K562 (cell line): ENCODE measurements at regions not wholly inside any gene's neighbourhood (a gene's known extent, or its start where the extent isn't known, plus 50 kb on each side); places are given as distances from the start of the nearest gene placed in this dataset.

Experiments
- ATAC-seq: fragments of 200-7000 bp; cut with Tn5 transposase; 3 replicates; pipeline ENCODE4 v1.9.1; 2020; ENCODE audit warnings: moderate library complexity
- BruUV-seq: library from RNA; stranded (reverse); fragments of 400-500 nt; replicated peaks from 2 replicates; lab custom pipeline; 2021; lab: Mats Ljungman, UMichigan
- CTCF ChIA-PET: fragments of 300-600 bp; formaldehyde crosslinking; extraction: SDS; loops from one replicate; lab custom pipeline; 2021; ENCODE audit warnings: low intra/inter-chr PET ratio; lab: Yijun Ruan, JAX
- POLR2A ChIA-PET: fragments of 300-600, 350-650 bp; sonication (Branson Sonifier 250); formaldehyde crosslinking; extraction: SDS; loops from one replicate; lab custom pipeline; 2021; ENCODE audit warnings: antibody characterized with exemption, inconsistent platforms; lab: Yijun Ruan, JAX
- DNase-seq, 4 experiments: peaks; one replicate each; pipeline versions ENCODE4 v3.0.0 to v3.0.0-alpha.2; 2011 to 2018; ENCODE audit warnings: low spot score in 3 of 4, mixed read lengths in 3 of 4; ENCODE audit errors: extremely low read depth in 1 of 4
- FAIRE-seq: peaks from 2 replicates; lab custom pipeline; 2011; peaks lifted over from hg19 to GRCh38; lab: Jason Lieb, UNC
- H2AFZ ChIP-seq: 2 replicates; pipeline ENCODE4 v1.6.0; 2011; ENCODE audit warnings: low read depth, low read length, control low read depth, inconsistent platforms
- H3K27ac ChIP-seq: fragments of 200-600 bp; 3 replicates; pipeline ENCODE4 v1.8.0; 2011; ENCODE audit warnings: low read depth, mild to moderate bottlenecking, control low read depth, inconsistent platforms, low read length, moderate library complexity, mixed read lengths; ENCODE audit errors: extremely low read depth
- H3K27me3 ChIP-seq, 2 experiments: fragments of 300-600 bp in 1 of 2; 2 replicates in 1 of 2; 3 replicates in 1 of 2; pipeline versions ENCODE4 v1.6.0 to v1.8.0; 2011; ENCODE audit warnings: inconsistent platforms in 2 of 2, low read length in 2 of 2, mild to moderate bottlenecking in 1 of 2, mixed read lengths in 1 of 2, moderate library complexity in 1 of 2; ENCODE audit not compliant: control insufficient read depth in 2 of 2, insufficient read depth in 2 of 2
- H3K36me3 ChIP-seq: fragments of 300-600 bp; 3 replicates; pipeline ENCODE4 v1.8.0; 2011; ENCODE audit warnings: mild to moderate bottlenecking, low read length, inconsistent platforms; ENCODE audit not compliant: control insufficient read depth, insufficient read depth
- H3K4me1 ChIP-seq, 2 experiments: fragments of 200-600 bp in 1 of 2; replicated peaks in 1 of 2; 2 replicates in 1 of 2; 3 replicates in 1 of 2; pipeline versions ENCODE4 v1.5.1 to v1.8.0; 2011; ENCODE audit warnings: inconsistent platforms in 2 of 2, low read length in 2 of 2, mild to moderate bottlenecking in 1 of 2, mixed read lengths in 1 of 2, moderate library complexity in 1 of 2; ENCODE audit not compliant: control insufficient read depth in 2 of 2, insufficient read depth in 2 of 2
- H3K4me2 ChIP-seq: 2 replicates; pipeline ENCODE4 v1.6.1; 2011; ENCODE audit warnings: low read length, control low read depth, inconsistent platforms, mixed read lengths; ENCODE audit not compliant: insufficient read depth
- H3K4me3 ChIP-seq: fragments of 200-600 bp; sonication (generic), shearing (Covaris generic); 2 replicates; pipeline ENCODE4 v1.5.1; 2016; ENCODE audit warnings: control low read depth, inconsistent platforms
- H3K79me2 ChIP-seq: fragments of 200-600 bp; 3 replicates; pipeline ENCODE4 v1.8.0; 2011; ENCODE audit warnings: low read length, inconsistent platforms; ENCODE audit not compliant: control insufficient read depth, insufficient read depth
- H3K9ac ChIP-seq, 2 experiments: 2 replicates each; pipeline versions ENCODE4 v1.6.0 to v1.6.1; 2011; ENCODE audit warnings: low read depth in 2 of 2, low read length in 2 of 2, control low read depth in 1 of 2, inconsistent platforms in 1 of 2, mild to moderate bottlenecking in 1 of 2, mixed read lengths in 1 of 2; ENCODE audit not compliant: insufficient read depth in 1 of 2
- H3K9me1 ChIP-seq: one replicate; pipeline ENCODE4 v1.6.0; 2011; ENCODE audit warnings: inconsistent platforms, mild to moderate bottlenecking, low read length, moderate library complexity; ENCODE audit not compliant: control insufficient read depth, insufficient read depth
- H3K9me3 ChIP-seq: replicated peaks from 2 replicates; pipeline ENCODE4 v1.5.1; 2011; ENCODE audit warnings: low read depth, low read length, inconsistent platforms; ENCODE audit not compliant: control insufficient read depth, insufficient read depth
- H4K20me1 ChIP-seq: replicated peaks from 2 replicates; pipeline ENCODE4 v1.6.1; 2011; ENCODE audit warnings: low read length, inconsistent platforms, mixed read lengths; ENCODE audit not compliant: control insufficient read depth, insufficient read depth
- ATF4 ChIP-seq: fragments of 450-650 bp; formaldehyde crosslinking; IDR thresholded peaks from 2 replicates; pipeline ENCODE4 v1.4.0; 2022; ENCODE audit warnings: mild to moderate bottlenecking, moderate library complexity
- CBX8 ChIP-seq: fragments of 200-600 bp; sonication (generic); IDR thresholded peaks from 2 replicates; pipeline ENCODE4 v1.6.1; 2012; ENCODE audit warnings: borderline replicate concordance, mixed run types, low read depth, mild to moderate bottlenecking, moderate library complexity, mixed read lengths, low read length, control low read depth, inconsistent platforms; ENCODE audit not compliant: poor library complexity, severe bottlenecking; ENCODE audit errors: extremely low read depth
- ETV1 ChIP-seq: fragments of 450-650 bp; conservative IDR thresholded peaks from 2 replicates; pipeline ENCODE4 v1.6.1; 2016; ENCODE audit warnings: missing genetic modification characterization, control low read depth, low read depth, missing compliant biosample characterization
- FOS ChIP-seq: IDR thresholded peaks from 3 replicates; pipeline ENCODE4 v1.6.1; 2011; ENCODE audit not compliant: insufficient read length; ENCODE audit errors: extremely low read depth
- FOXP1 ChIP-seq: sonication (generic); formaldehyde crosslinking; IDR thresholded peaks from 2 replicates; pipeline ENCODE4 v1.8.0; 2022; ENCODE audit warnings: mild to moderate bottlenecking, missing genetic modification reagents
- GTF2B ChIP-seq: IDR thresholded peaks from 2 replicates; pipeline ENCODE4 v1.6.1; 2011; ENCODE audit not compliant: insufficient read length; ENCODE audit errors: extremely low read depth
- NR4A1 ChIP-seq, 2 experiments: fragments of 250-450 bp in 1 of 2; fragments of 450-650 bp in 1 of 2; sonication (Bioruptor Pico) in 1 of 2; IDR thresholded peaks; 2 replicates each; pipeline versions ENCODE4 v1.4.0 to v1.6.1; 2016 to 2020; ENCODE audit warnings: mild to moderate bottlenecking in 2 of 2, missing compliant biosample characterization in 1 of 2, missing genetic modification characterization in 1 of 2, moderate library complexity in 1 of 2
- PTRF ChIP-seq: fragments of 450-650 bp; IDR thresholded peaks from 2 replicates; pipeline ENCODE4 v1.6.1; 2016; ENCODE audit warnings: mild to moderate bottlenecking, missing genetic modification characterization, missing compliant biosample characterization
- RERE ChIP-seq: sonication (generic); formaldehyde crosslinking; IDR thresholded peaks from 2 replicates; pipeline ENCODE4 v1.8.0; 2023; ENCODE audit warnings: missing genetic modification reagents, mild to moderate bottlenecking, borderline replicate concordance
- SP1 ChIP-seq: sonication (generic); formaldehyde crosslinking; IDR thresholded peaks from 2 replicates; pipeline ENCODE4 v1.8.1; 2022; ENCODE audit warnings: mild to moderate bottlenecking, missing genetic modification reagents
- TRIM25 ChIP-seq: fragments of 450-650 bp; IDR thresholded peaks from 2 replicates; pipeline ENCODE4 v1.7.0; 2016; ENCODE audit warnings: borderline replicate concordance
- ZNF551 ChIP-seq: fragments of 250-450 bp; sonication (Bioruptor Pico); IDR thresholded peaks from 2 replicates; pipeline ENCODE4 v1.5.0; 2021; ENCODE audit warnings: mild to moderate bottlenecking, moderate library complexity
- ZNF584 ChIP-seq: fragments of 200-800 bp; sonication (Bioruptor generic); IDR thresholded peaks from 2 replicates; pipeline ENCODE4 v1.6.1; 2016; ENCODE audit warnings: low read depth, mild to moderate bottlenecking, missing genetic modification characterization, missing compliant biosample characterization
- ZSCAN32 ChIP-seq: fragments of 450-650 bp; formaldehyde crosslinking; IDR thresholded peaks from 2 replicates; pipeline ENCODE4 v1.4.0; 2020; ENCODE audit warnings: mild to moderate bottlenecking, moderate library complexity
- WGBS: fragments of 100-300 bp; shearing (Covaris generic); methylation state at CpG from one replicate; pipeline ENCODE4 v1.1.6; 2016; ENCODE audit warnings: low coverage, mixed read lengths; ENCODE audit not compliant: insufficient coverage; ENCODE audit errors: missing lambda C conversion rate; 5-methylcytosine and 5-hydroxymethylcytosine counted together
- in situ Hi-C: fragments of 300-500 bp; cut with MboI; formaldehyde crosslinking; loops from 4 replicates; pipeline ENCODE4 v1.15.0; 2018; ENCODE audit warnings: inconsistent platforms, mixed read lengths
- intact Hi-C: fragments of 100-400 bp; cut with micrococcal nuclease; formaldehyde crosslinking; loops from 2 replicates; pipeline ENCODE4 v1.14.2; 2022

- CTCF ChIA-PET: no interaction called here
- Histone ChIP-seq H3K9ac (no peak overlapping the region), H3K4me1 (no peaks in the 10 kb centered on the region), H3K27me3 (no peaks in the 10 kb centered on the region), H4K20me1 (no peaks in the 10 kb centered on the region), H3K9me1 (no peaks in the 10 kb centered on the region), H3K79me2 (no peaks in the 10 kb centered on the region), H3K4me2 (no peak overlapping the region), H3K36me3 (no peaks in the 10 kb centered on the region), H3K9me3 (no peaks in the 10 kb centered on the region), H3K4me3 (no peak overlapping the region), H3K27ac (no peak overlapping the region), H2AFZ (no peak overlapping the region)
- in situ Hi-C loops (no loop called here), intact Hi-C loops (no loop called here)
- TF ChIP-seq NR4A1 (CRISPR knock-in tag; IDR thresholded peaks at IDR 0.05) (no peak), NR4A1 (tag; IDR thresholded peaks at IDR 0.05) (no peak), SP1 (CRISPR knock-in tag) (no peak), FOXP1 (no peak), ETV1 (tag) (no peak), ZNF584 (no peak), TRIM25 (no peak), GTF2B (no peak), ATF4 (CRISPR knock-in tag) (no peak), ZNF551 (CRISPR knock-in tag) (no peak), FOS (no peak), CBX8 (no peak), ZSCAN32 (no peak), PTRF (tag) (no peak), RERE (CRISPR knock-in tag) (no peak)
- POLR2A ChIA-PET: no interaction called here
- no TSS peak for BruUV-seq
- ATAC-seq (no peak), DNase-seq (no peak), FAIRE-seq (no peak)
- WGBS: 2% methylated on average over 6 of the region's 7 CpGs
These were observed 1356.2 kb downstream of the TBC1D22A start for GRCh38 chr22:48118654-48119053.
